ENCODE measurements at regions not wholly inside any gene's neighbourhood (a gene's known extent, or its start where the extent isn't known, plus 50 kb on each side); places are given as distances from the start of the nearest gene placed in this dataset.

DNA sequence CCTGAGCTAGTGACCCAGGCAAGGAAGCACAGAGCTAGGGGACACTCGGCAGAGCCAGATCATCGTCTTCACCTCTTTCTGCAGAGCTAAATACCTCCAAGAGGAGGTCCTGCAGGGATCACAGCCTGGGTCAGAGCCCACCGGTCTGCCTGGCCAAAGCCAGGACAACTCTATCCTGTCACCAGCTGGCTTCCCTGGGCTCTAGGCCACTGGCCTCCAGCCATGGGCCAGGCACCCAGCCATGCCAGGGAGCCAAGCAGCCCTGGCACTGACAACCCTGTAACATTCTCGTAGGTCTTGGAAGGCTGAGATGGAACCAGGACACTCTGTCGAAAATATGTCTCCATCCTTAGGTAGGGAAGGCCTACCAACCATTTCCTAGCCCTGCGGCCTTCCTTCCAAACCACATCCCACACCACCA lies 270.1 kb downstream of the BUD13 start:
- Histone ChIP-seq H3K79me2 (ENCODE audit: insufficient read depth) (no peaks in the 10 kb centered on the region), H3K4me2 (no peak overlapping the region), H4K20me1 (ENCODE audit: insufficient read depth) (no peaks in the 10 kb centered on the region), H3K9me2 (no peaks in the 10 kb centered on the region), H3K4me1 (ENCODE audit: control insufficient read depth in 1 of 2, insufficient read depth in 2 of 2, low read depth in 1 of 2, low read length in 1 of 2) (peaks cover 0 to 92% of the 10 kb centered on the region in 2 experiments; a peak in 2 of 4 replicates), H3K4me3 (ENCODE audit: low read depth in 2 of 2, low read length in 1 of 2) (no peak overlapping the region), H3K9me3 (no peaks in the 10 kb centered on the region), H3F3A (replicated peaks; ENCODE audit: insufficient read depth) (no peaks in the 10 kb centered on the region), H2AFZ (ENCODE audit: low read depth) (no peak overlapping the region), H3K9ac (no peak overlapping the region), H3K27me3 (ENCODE audit: insufficient read depth) (peaks cover 25% of the 10 kb centered on the region; the same call in 1 of the 2 replicates), H3K27ac (ENCODE audit: low read depth in 2 of 2, low read length in 1 of 2) (peak overlapping the region in 1 of 2 experiments; percentile 97; a peak in 2 of 4 replicates), H3K36me3 (replicated peaks in 1 of 2; ENCODE audit: control insufficient read depth in 1 of 2, insufficient read depth in 2 of 2, low read length in 1 of 2) (no peaks in the 10 kb centered on the region)
- TF ChIP-seq SIN3A (IDR thresholded peaks at IDR 0.05; ENCODE audit: borderline replicate concordance, low read depth, low read length), result no peak
- TF ChIP-seq, protein P1, sequence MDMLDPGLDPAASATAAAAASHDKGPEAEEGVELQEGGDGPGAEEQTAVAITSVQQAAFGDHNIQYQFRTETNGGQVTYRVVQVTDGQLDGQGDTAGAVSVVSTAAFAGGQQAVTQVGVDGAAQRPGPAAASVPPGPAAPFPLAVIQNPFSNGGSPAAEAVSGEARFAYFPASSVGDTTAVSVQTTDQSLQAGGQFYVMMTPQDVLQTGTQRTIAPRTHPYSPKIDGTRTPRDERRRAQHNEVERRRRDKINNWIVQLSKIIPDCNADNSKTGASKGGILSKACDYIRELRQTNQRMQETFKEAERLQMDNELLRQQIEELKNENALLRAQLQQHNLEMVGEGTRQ (IDR thresholded peaks at IDR 0.05; ENCODE audit: borderline replicate concordance, low read depth, low read length), result no peak
- TF ChIP-seq FOXM1 (IDR thresholded peaks at IDR 0.05; ENCODE audit: low read depth), result no peak
- TF ChIP-seq, protein P2, sequence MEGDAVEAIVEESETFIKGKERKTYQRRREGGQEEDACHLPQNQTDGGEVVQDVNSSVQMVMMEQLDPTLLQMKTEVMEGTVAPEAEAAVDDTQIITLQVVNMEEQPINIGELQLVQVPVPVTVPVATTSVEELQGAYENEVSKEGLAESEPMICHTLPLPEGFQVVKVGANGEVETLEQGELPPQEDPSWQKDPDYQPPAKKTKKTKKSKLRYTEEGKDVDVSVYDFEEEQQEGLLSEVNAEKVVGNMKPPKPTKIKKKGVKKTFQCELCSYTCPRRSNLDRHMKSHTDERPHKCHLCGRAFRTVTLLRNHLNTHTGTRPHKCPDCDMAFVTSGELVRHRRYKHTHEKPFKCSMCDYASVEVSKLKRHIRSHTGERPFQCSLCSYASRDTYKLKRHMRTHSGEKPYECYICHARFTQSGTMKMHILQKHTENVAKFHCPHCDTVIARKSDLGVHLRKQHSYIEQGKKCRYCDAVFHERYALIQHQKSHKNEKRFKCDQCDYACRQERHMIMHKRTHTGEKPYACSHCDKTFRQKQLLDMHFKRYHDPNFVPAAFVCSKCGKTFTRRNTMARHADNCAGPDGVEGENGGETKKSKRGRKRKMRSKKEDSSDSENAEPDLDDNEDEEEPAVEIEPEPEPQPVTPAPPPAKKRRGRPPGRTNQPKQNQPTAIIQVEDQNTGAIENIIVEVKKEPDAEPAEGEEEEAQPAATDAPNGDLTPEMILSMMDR (IDR thresholded peaks at IDR 0.05), result no peak
- no peak for TF ChIP-seq RCOR1 (IDR thresholded peaks at IDR 0.05; ENCODE audit: low read length)
- TF ChIP-seq NFIC (IDR thresholded peaks at IDR 0.05; ENCODE audit: borderline replicate concordance), result no peak
- no peak for TF ChIP-seq ELF1 (IDR thresholded peaks at IDR 0.05)
- no peak for DNase-seq
- ChIA-PET CTCF (interaction anchor here (0.9 to 5.4 kb wide), 10 partner anchors 9 to 286 kb away, joined by 3 to 47 read pairs (median 4); no protein-coding TSS in a partner anchor), POLR2A (interaction anchor here (0.6 to 9.4 kb wide), 12 partner anchors 29 to 295 kb away, joined by 3 to 237 read pairs (median 4); no protein-coding TSS in a partner anchor)
- 19% methylated on average over 2 of the region's 6 CpGs for WGBS (ENCODE audit: low lambda C conversion rate)

DNA sequence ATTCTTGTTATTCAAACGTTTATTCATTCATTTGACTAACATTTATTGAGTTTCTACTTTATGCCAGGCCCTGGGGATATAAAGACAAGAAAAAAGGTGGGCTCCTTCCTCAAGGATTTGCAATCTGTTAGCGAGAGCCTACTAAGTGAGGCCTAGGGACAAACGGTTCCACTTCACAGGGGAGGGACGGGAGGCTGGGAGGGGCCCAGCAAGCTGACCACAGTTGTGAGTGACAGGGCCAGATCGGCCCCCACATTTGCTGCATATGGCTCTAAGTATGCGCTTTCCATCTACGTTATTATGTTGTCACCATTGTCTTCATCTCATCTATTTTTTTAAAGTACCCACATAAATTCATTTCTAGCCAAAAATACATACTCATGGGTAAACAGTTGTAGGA lies 271.1 kb downstream of the BUD13 start:
- ChIA-PET CTCF (interaction anchor here (0.7 to 4.5 kb wide), 10 partner anchors 9 to 285 kb away, joined by 3 to 109 read pairs (median 15); no protein-coding TSS in a partner anchor), POLR2A (interaction anchor here (1.0 to 9.4 kb wide), 13 partner anchors 28 to 294 kb away, joined by 3 to 237 read pairs (median 8); no protein-coding TSS in a partner anchor)
- Histone ChIP-seq H3K27me3 (ENCODE audit: insufficient read depth) (peaks cover 21% of the 10 kb centered on the region; the same call in 1 of the 2 replicates), H3K4me1 (ENCODE audit: control insufficient read depth in 1 of 2, insufficient read depth in 2 of 2, low read depth in 1 of 2, low read length in 1 of 2) (peaks cover 0 to 89% of the 10 kb centered on the region in 2 experiments; a peak in 2 of 4 replicates), H3K9me3 (no peaks in the 10 kb centered on the region), H3K36me3 (replicated peaks in 1 of 2; ENCODE audit: control insufficient read depth in 1 of 2, insufficient read depth in 2 of 2, low read length in 1 of 2) (no peaks in the 10 kb centered on the region), H3K4me3 (ENCODE audit: low read depth in 2 of 2, low read length in 1 of 2) (no peak overlapping the region), H3K27ac (ENCODE audit: low read depth in 2 of 2, low read length in 1 of 2) (peak overlapping the region in 1 of 2 experiments; percentile 97; a peak in 2 of 4 replicates), H2AFZ (ENCODE audit: low read depth) (no peak overlapping the region), H4K20me1 (ENCODE audit: insufficient read depth) (no peaks in the 10 kb centered on the region), H3K9ac (no peak overlapping the region), H3K9me2 (no peaks in the 10 kb centered on the region), H3K4me2 (no peak overlapping the region), H3F3A (replicated peaks; ENCODE audit: insufficient read depth) (no peaks in the 10 kb centered on the region), H3K79me2 (ENCODE audit: insufficient read depth) (no peaks in the 10 kb centered on the region)
- 61% methylated on average over 7 of the region's 7 CpGs for WGBS (ENCODE audit: low lambda C conversion rate)
- TF ChIP-seq RFX5 (IDR thresholded peaks at IDR 0.05; ENCODE audit: low read length), result no peak
- no peak for TF ChIP-seq TEAD4 (IDR thresholded peaks at IDR 0.05; ENCODE audit: borderline replicate concordance, insufficient read depth)
- TF ChIP-seq, protein P3, sequence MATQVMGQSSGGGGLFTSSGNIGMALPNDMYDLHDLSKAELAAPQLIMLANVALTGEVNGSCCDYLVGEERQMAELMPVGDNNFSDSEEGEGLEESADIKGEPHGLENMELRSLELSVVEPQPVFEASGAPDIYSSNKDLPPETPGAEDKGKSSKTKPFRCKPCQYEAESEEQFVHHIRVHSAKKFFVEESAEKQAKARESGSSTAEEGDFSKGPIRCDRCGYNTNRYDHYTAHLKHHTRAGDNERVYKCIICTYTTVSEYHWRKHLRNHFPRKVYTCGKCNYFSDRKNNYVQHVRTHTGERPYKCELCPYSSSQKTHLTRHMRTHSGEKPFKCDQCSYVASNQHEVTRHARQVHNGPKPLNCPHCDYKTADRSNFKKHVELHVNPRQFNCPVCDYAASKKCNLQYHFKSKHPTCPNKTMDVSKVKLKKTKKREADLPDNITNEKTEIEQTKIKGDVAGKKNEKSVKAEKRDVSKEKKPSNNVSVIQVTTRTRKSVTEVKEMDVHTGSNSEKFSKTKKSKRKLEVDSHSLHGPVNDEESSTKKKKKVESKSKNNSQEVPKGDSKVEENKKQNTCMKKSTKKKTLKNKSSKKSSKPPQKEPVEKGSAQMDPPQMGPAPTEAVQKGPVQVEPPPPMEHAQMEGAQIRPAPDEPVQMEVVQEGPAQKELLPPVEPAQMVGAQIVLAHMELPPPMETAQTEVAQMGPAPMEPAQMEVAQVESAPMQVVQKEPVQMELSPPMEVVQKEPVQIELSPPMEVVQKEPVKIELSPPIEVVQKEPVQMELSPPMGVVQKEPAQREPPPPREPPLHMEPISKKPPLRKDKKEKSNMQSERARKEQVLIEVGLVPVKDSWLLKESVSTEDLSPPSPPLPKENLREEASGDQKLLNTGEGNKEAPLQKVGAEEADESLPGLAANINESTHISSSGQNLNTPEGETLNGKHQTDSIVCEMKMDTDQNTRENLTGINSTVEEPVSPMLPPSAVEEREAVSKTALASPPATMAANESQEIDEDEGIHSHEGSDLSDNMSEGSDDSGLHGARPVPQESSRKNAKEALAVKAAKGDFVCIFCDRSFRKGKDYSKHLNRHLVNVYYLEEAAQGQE (IDR thresholded peaks at IDR 0.05; ENCODE audit: low read depth, low read length), result no peak
- TF ChIP-seq FOXM1 (IDR thresholded peaks at IDR 0.05; ENCODE audit: low read depth), result no peak
- no peak for TF ChIP-seq MEF2A (IDR thresholded peaks at IDR 0.05; ENCODE audit: borderline replicate concordance, low read depth)
- no peak for TF ChIP-seq NFIC (IDR thresholded peaks at IDR 0.05; ENCODE audit: borderline replicate concordance)
- TF ChIP-seq EP300 (IDR thresholded peaks at IDR 0.05; ENCODE audit: borderline replicate concordance in 1 of 2, low read depth in 1 of 2, low read length in 1 of 2), result no peak
- no peak for TF ChIP-seq EZH2phosphoT487 (IDR thresholded peaks at IDR 0.05; ENCODE audit: borderline replicate concordance, low read depth)
- TF ChIP-seq YY1 (IDR thresholded peaks at IDR 0.05; ENCODE audit: low read depth), result no peak
- TF ChIP-seq, protein P4, sequence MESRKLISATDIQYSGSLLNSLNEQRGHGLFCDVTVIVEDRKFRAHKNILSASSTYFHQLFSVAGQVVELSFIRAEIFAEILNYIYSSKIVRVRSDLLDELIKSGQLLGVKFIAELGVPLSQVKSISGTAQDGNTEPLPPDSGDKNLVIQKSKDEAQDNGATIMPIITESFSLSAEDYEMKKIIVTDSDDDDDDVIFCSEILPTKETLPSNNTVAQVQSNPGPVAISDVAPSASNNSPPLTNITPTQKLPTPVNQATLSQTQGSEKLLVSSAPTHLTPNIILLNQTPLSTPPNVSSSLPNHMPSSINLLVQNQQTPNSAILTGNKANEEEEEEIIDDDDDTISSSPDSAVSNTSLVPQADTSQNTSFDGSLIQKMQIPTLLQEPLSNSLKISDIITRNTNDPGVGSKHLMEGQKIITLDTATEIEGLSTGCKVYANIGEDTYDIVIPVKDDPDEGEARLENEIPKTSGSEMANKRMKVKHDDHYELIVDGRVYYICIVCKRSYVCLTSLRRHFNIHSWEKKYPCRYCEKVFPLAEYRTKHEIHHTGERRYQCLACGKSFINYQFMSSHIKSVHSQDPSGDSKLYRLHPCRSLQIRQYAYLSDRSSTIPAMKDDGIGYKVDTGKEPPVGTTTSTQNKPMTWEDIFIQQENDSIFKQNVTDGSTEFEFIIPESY (IDR thresholded peaks at IDR 0.05; ENCODE audit: borderline replicate concordance, low read depth), result no peak
- TF ChIP-seq SMC3 (IDR thresholded peaks at IDR 0.05; ENCODE audit: low read depth, low read length), result no peak
- no peak for TF ChIP-seq TCF12 (IDR thresholded peaks at IDR 0.05)
- TF ChIP-seq NRF1 (IDR thresholded peaks at IDR 0.05; ENCODE audit: low read depth, low read length), result no peak
- no peak for TF ChIP-seq SIN3A (IDR thresholded peaks at IDR 0.05; ENCODE audit: borderline replicate concordance, low read depth, low read length)
- no peak for DNase-seq

Data from SK-N-SH (cell line).